Right atrium auricular region (tissue), 2 donors: ENCODE measurements at regions not wholly inside any gene's neighbourhood (a gene's known extent, or its start where the extent isn't known, plus 50 kb on each side); places are given as distances from the start of the nearest gene placed in this dataset.

Experiments used
- DNase-seq: peaks from one replicate; pipeline ENCODE4 v3.0.0-alpha.2; 2019; ENCODE audit warnings: low spot score
- H3K27ac ChIP-seq, 2 donors: fragments of 200-600 bp; sonication (generic); 1 replicate in 1 of 2; 2 replicates in 1 of 2; pipeline ENCODE4 v1.5.1; 2016 to 2019
- H3K27me3 ChIP-seq, 2 donors: fragments of 200-600 bp; sonication (generic); one replicate each; pipeline versions ENCODE4 v1.5.1 to v1.6.0; 2017 to 2019
- H3K36me3 ChIP-seq: fragments of 200-600 bp; sonication (generic); one replicate; pipeline ENCODE4 v1.5.1; 2016
- H3K4me1 ChIP-seq, 2 donors: fragments of 200-600 bp; sonication (generic); one replicate each; pipeline versions ENCODE4 v1.5.1 to v1.6.0; 2017 to 2019
- H3K4me3 ChIP-seq, 2 donors: fragments of 200-600 bp; sonication (generic); 1 replicate in 1 of 2; 2 replicates in 1 of 2; pipeline ENCODE4 v1.5.1; 2017 to 2019; ENCODE audit warnings: mild to moderate bottlenecking in 1 of 2, moderate library complexity in 1 of 2
- H3K9me3 ChIP-seq, 2 donors: fragments of 200-600 bp; sonication (generic); one replicate each; pipeline ENCODE4 v1.5.1; 2019
- CTCF ChIP-seq, 2 donors: fragments of 200-600 bp; sonication (generic); IDR thresholded peaks; one replicate each; pipeline ENCODE4 v1.5.1; 2019; ENCODE audit warnings: antibody characterized with exemption in 2 of 2

GRCh38 chr5:90136952-90137528 is 272.5 kb downstream of the CETN3 start:
- H3K27me3 ChIP-seq: no peaks in the 10 kb centered on the region
- H3K36me3 ChIP-seq: no peaks in the 10 kb centered on the region
- peaks cover 0 to 14% of the 10 kb centered on the region in 2 donors for H3K4me1 ChIP-seq
- no peak for DNase-seq
- H3K27ac ChIP-seq: no peak overlapping the region
- no peak overlapping the region for H3K4me3 ChIP-seq
- no peak for TF ChIP-seq CTCF (IDR thresholded peaks at IDR 0.05)
- H3K9me3 ChIP-seq: no peaks in the 10 kb centered on the region

- peaks cover 0 to 14% of the 10 kb centered on the region in 2 donors for H3K4me1 ChIP-seq
Measured at GRCh38 chr5:90135779-90136378, 273.7 kb downstream of the CETN3 start.

GRCh38 chr5:90134892-90135291 is 274.7 kb downstream of the CETN3 start:
- no peaks in the 10 kb centered on the region for H3K27me3 ChIP-seq
- H3K9me3 ChIP-seq: no peaks in the 10 kb centered on the region
- H3K27ac ChIP-seq: peak overlapping the region in 1 of 2 donors; percentile 45
- H3K4me3 ChIP-seq: no peak overlapping the region
- H3K4me1 ChIP-seq: peaks cover 0 to 14% of the 10 kb centered on the region in 2 donors
- peak; percentile 64 for DNase-seq
- no peak for TF ChIP-seq CTCF (IDR thresholded peaks at IDR 0.05)
- no peaks in the 10 kb centered on the region for H3K36me3 ChIP-seq

More at GRCh38 chr5:90135779-90136378, 273.7 kb downstream of the CETN3 start:
- DNase-seq: no peak
- H3K9me3 ChIP-seq: no peaks in the 10 kb centered on the region
- H3K27ac ChIP-seq: no peak overlapping the region
- H3K27me3 ChIP-seq: no peaks in the 10 kb centered on the region
- H3K36me3 ChIP-seq: no peaks in the 10 kb centered on the region
- no peak for TF ChIP-seq CTCF (IDR thresholded peaks at IDR 0.05)
- H3K4me3 ChIP-seq: no peak overlapping the region

- Histone ChIP-seq H3K4me3 (no peak overlapping the region), H3K27ac (peak overlapping the region in 1 of 2 donors; percentile 45), H3K4me1 (peaks cover 0 to 14% of the 10 kb centered on the region in 2 donors), H3K27me3 (no peaks in the 10 kb centered on the region), H3K9me3 (no peaks in the 10 kb centered on the region), H3K36me3 (no peaks in the 10 kb centered on the region)
- no peak for TF ChIP-seq CTCF (IDR thresholded peaks at IDR 0.05)
- no peak for DNase-seq
Measured at GRCh38 chr5:90134381-90134780, 275.2 kb downstream of the CETN3 start.

- H3K9me3 ChIP-seq: no peaks in the 10 kb centered on the region
- peaks cover 0 to 14% of the 10 kb centered on the region in 2 donors for H3K4me1 ChIP-seq
- no peak for TF ChIP-seq CTCF (IDR thresholded peaks at IDR 0.05)
- H3K4me3 ChIP-seq: no peak overlapping the region
- DNase-seq: no peak
- no peaks in the 10 kb centered on the region for H3K27me3 ChIP-seq
- no peaks in the 10 kb centered on the region for H3K36me3 ChIP-seq
- H3K27ac ChIP-seq: peak overlapping the region in 1 of 2 donors; percentile 7
Measured at GRCh38 chr5:90133941-90134340, 275.6 kb downstream of the CETN3 start.
